ENCODE measurements at regions not wholly inside any gene's neighbourhood (a gene's known extent, or its start where the extent isn't known, plus 50 kb on each side); places are given as distances from the start of the nearest gene placed in this dataset.

GRCh38 chr12:116343331-116343884 lies 65.9 kb upstream of the MED13L start:
- TF ChIP-seq POLR2AphosphoS5 (IDR thresholded peaks at IDR 0.05) (no peak), POLR2A (IDR thresholded peaks at IDR 0.05) (no peak)

Data from breast epithelium (tissue), 3 donors.